ENCODE measurements at regions not wholly inside any gene's neighbourhood (a gene's known extent, or its start where the extent isn't known, plus 50 kb on each side); places are given as distances from the start of the nearest gene placed in this dataset.

DNA sequence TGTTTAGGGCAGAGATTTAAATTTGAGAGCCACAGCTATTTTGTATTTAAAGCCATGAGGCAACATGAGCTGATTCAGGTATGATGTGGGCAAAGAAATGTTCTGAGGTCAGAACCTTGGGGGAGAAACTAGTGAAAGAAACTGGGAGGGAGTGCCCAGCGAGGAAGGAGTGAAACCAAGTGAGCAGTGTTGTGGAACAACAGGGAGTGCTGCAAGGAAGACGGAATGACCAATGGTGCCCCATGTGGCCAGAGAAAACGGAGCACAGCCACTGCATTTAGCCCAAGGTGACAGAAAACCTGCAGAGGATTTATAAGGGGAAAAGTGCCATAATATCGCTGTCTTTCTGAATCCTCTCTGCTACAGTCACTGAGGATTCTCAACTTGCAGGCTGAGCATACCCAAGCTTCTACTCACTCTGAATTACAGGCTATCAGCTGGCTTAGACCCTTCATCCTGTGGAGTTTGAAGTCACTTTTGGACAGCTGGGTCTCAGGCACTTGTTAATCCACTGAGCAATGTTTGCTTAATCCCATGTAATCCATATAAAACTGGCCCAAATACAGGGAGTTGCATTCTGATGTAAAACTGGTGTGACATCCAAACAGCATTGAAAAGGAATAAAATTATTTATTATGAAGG is 777.3 kb downstream of the CCSER2 start:
- TF ChIP-seq, protein P1, sequence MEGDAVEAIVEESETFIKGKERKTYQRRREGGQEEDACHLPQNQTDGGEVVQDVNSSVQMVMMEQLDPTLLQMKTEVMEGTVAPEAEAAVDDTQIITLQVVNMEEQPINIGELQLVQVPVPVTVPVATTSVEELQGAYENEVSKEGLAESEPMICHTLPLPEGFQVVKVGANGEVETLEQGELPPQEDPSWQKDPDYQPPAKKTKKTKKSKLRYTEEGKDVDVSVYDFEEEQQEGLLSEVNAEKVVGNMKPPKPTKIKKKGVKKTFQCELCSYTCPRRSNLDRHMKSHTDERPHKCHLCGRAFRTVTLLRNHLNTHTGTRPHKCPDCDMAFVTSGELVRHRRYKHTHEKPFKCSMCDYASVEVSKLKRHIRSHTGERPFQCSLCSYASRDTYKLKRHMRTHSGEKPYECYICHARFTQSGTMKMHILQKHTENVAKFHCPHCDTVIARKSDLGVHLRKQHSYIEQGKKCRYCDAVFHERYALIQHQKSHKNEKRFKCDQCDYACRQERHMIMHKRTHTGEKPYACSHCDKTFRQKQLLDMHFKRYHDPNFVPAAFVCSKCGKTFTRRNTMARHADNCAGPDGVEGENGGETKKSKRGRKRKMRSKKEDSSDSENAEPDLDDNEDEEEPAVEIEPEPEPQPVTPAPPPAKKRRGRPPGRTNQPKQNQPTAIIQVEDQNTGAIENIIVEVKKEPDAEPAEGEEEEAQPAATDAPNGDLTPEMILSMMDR (IDR thresholded peaks at IDR 0.05; ENCODE audit: insufficient read depth, low read depth, low read length) = no peak
- no peak for TF ChIP-seq EZH2 (IDR thresholded peaks at IDR 0.05; ENCODE audit: insufficient read depth, low read length)
